GM06990 (cell line): ENCODE measurements at regions not wholly inside any gene's neighbourhood (a gene's known extent, or its start where the extent isn't known, plus 50 kb on each side); places are given as distances from the start of the nearest gene placed in this dataset.
A peak's percentile ranks its signal among the peaks of the same experiment; 100 is the strongest.
"Not testable (repeated sequence)": the region's sequence is repeated elsewhere in the genome, so short reads cannot be mapped to it uniquely, and the experiment has no call there.

Experiments
- DNase-seq: peaks from one replicate; pipeline ENCODE4 v3.0.0-alpha.2; 2011; ENCODE audit not compliant: insufficient read length; ENCODE audit errors: extremely low read depth
- H3K27me3 ChIP-seq: replicated peaks from 2 replicates; pipeline ENCODE4 v1.6.0; 2011; ENCODE audit warnings: low read length; ENCODE audit not compliant: control insufficient read depth, insufficient read depth
- H3K36me3 ChIP-seq: 2 replicates; pipeline ENCODE4 v1.5.1; 2011; ENCODE audit warnings: low read length; ENCODE audit not compliant: control insufficient read depth, insufficient read depth
- H3K4me3 ChIP-seq: replicated peaks from 2 replicates; pipeline ENCODE4 v1.5.1; 2011; ENCODE audit warnings: low read depth, mild to moderate bottlenecking, control low read depth, low read length
- CTCF ChIP-seq: IDR thresholded peaks from 2 replicates; pipeline ENCODE4 v1.5.1; 2011; ENCODE audit warnings: low read length, control low read depth, mild to moderate bottlenecking, inconsistent platforms; ENCODE audit not compliant: insufficient read depth, poor library complexity, severe bottlenecking

DNA sequence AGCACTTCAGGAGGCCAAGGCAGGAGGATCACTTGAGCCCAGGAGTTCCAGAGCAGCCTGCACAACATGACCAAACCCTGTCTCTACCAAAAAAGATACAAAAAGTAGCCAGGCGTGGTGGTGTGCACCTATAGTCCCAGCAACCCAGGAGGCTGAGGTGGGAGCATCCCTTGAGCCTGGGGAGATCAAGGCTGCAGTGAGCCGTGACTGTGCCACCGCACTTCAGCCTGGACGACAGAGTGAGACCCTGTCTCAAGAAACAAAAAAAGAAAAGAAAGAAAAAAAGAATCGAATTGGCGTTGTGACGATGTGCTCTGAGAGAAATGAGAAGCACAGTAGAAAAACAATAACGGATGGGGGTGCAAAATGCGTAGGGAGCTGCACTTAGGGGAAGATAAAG lies 101.4 kb downstream of the NDFIP1 start:
- Histone ChIP-seq H3K36me3 (no peaks in the 10 kb centered on the region), H3K4me3 (no peak overlapping the region), H3K27me3 (no peaks in the 10 kb centered on the region)
- DNase-seq, result no peak
- TF ChIP-seq CTCF, result no peak

DNA sequence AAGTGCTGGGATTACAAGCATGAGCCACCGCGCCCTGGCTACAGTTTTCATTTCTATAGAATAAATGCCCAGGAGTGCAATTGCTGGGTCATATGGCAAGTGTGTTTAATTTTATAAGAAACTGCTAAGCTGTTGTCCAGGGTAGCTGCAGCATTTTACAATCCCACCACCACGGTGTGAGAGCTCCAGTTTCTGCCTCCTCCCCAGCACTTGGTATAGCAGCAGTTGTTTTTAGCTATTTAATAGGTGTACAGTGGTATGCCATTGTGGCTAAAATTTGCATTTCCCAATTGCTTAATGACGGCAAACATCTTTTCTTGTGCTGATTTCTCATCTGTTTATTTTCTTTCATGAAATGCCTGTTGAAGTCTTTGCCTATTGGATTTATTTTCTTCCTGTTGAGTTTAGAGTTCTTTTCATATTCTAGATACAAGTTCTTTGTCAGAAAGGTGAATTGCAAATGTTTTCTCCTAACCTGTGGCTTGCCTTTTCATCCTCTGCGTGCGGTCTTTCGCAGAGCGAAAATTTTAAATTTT lies 100.3 kb downstream of the NDFIP1 start:
- TF ChIP-seq CTCF, result no peak
- Histone ChIP-seq H3K4me3 (no peak overlapping the region), H3K27me3 (no peaks in the 10 kb centered on the region), H3K36me3 (no peaks in the 10 kb centered on the region)
- no peak for DNase-seq

- H3K4me3 ChIP-seq, DNase-seq, H3K36me3 ChIP-seq, H3K27me3 ChIP-seq: not testable (repeated sequence)
Observed at GRCh38 chr5:142208244-142208643, 99.7 kb downstream of the NDFIP1 start.

- no peaks in the 10 kb centered on the region for H3K36me3 ChIP-seq
- no peaks in the 10 kb centered on the region for H3K27me3 ChIP-seq
- no peak for DNase-seq
- peak; percentile 5 for TF ChIP-seq CTCF
- no peak overlapping the region for H3K4me3 ChIP-seq
Observed at GRCh38 chr5:142206801-142207200, 98.2 kb downstream of the NDFIP1 start.

DNA sequence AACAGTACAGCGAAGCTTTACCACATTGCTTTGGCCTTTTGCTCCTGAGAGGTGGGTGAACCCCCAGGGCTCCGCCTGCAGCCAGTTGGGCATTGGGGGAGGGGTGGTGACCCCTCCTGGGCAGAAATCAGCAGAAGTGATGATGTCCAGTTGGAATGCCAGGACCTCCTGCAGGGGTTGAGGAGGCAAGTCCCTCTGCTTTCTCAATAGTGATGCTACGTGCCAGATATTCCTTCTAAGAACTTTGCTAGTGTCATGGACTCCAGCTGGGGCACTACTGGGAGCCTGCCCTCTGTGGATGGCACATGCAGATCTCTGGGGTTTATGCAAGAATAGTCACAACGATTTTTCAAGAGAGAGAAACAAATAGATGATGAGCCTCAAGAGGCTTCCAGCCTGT lies 95.6 kb downstream of the NDFIP1 start:
- Histone ChIP-seq H3K36me3 (no peaks in the 10 kb centered on the region), H3K27me3 (no peaks in the 10 kb centered on the region), H3K4me3 (no peak overlapping the region)
- DNase-seq, result no peak
- no peak for TF ChIP-seq CTCF
